SJCRH30 (cell line): ENCODE measurements at regions not wholly inside any gene's neighbourhood (a gene's known extent, or its start where the extent isn't known, plus 50 kb on each side); places are given as distances from the start of the nearest gene placed in this dataset.

Experiments
- DNase-seq, 2 experiments: peaks; one replicate each; pipeline ENCODE4 v3.0.0-alpha.2; 2015 to 2020
- H3K27ac ChIP-seq: fragments of 250-450 bp; sonication (Bioruptor Pico); 2 replicates; pipeline ENCODE4 v1.5.1; 2020; ENCODE audit warnings: mild to moderate bottlenecking, moderate library complexity
- H3K27me3 ChIP-seq: fragments of 250-450 bp; sonication (Bioruptor Pico); 2 replicates; pipeline ENCODE4 v1.5.1; 2020; ENCODE audit warnings: mild to moderate bottlenecking, moderate library complexity
- H3K36me3 ChIP-seq: fragments of 250-450 bp; sonication (Bioruptor Pico); 2 replicates; pipeline ENCODE4 v1.5.1; 2020; ENCODE audit warnings: mild to moderate bottlenecking, moderate library complexity
- H3K4me1 ChIP-seq: fragments of 250-450 bp; sonication (Bioruptor Pico); 2 replicates; pipeline ENCODE4 v1.5.1; 2020; ENCODE audit warnings: mild to moderate bottlenecking, moderate library complexity
- H3K4me3 ChIP-seq: fragments of 250-450 bp; sonication (Bioruptor Pico); 2 replicates; pipeline ENCODE4 v1.5.1; 2020; ENCODE audit warnings: mild to moderate bottlenecking, moderate library complexity
- H3K9me3 ChIP-seq: fragments of 250-450 bp; sonication (Bioruptor Pico); replicated peaks from 2 replicates; pipeline ENCODE4 v1.5.1; 2020; ENCODE audit warnings: mild to moderate bottlenecking, moderate library complexity

DNA sequence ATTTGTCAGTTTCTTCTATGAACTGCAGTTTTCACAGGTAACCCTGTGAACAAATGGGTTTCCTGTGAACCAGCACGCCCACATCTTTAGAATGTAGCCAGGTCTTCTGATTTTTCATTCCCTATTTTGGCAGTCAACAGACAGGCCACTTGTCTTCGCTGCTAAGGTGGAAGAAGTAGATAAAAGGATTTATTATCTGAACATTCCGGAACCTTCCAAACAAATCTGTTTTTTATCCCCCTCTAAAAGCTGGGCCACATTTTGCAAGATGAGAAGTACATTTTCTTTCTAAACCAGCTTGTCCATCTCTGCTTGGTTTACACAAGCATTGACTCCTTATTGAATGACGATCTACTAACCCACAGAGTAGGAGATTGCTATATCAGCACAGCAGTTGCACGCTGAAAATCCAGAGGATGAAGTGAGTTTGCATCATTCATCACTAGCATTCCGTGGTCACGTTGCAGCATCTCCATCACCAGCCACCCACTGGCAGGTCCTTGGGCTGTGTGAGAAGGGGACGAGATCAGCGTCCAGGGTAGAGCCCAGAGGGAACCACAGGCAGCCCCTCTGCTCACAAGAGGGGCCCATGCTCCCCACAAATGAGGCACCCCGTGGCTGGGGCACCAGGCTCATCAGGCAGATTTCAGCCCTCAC is 83.5 kb downstream of the TOMM20 start:
- no peak for DNase-seq
- peaks cover 24% of the 10 kb centered on the region for H3K4me1 ChIP-seq
- no peaks in the 10 kb centered on the region for H3K27me3 ChIP-seq
- H3K9me3 ChIP-seq = no peaks in the 10 kb centered on the region; the same call in 1 of the 2 replicates
- H3K4me3 ChIP-seq = no peak overlapping the region
- no peaks in the 10 kb centered on the region for H3K36me3 ChIP-seq
- no peak overlapping the region for H3K27ac ChIP-seq

DNA sequence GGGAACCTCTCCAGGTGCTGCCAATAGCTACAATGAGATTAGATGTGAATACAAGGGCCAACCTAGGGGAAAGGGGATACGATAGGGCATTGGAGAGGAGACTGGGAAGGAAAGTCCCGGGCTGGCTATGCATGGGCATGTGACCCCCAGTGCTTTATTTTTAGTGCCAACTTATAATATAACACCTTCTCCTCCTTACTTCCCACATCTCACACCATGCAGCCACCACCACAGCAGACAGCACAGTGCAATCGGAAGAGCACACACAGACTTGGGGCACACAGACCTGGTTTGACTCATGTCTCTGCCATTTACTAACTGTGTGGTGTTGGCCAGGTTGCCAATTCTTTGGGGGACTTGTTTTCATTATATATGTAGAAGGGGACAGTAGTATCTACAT is 85.4 kb downstream of the TOMM20 start:
- H3K27me3 ChIP-seq = no peaks in the 10 kb centered on the region
- peaks cover 16% of the 10 kb centered on the region for H3K4me1 ChIP-seq
- DNase-seq = no peak
- H3K9me3 ChIP-seq = peaks cover 6% of the 10 kb centered on the region; the same call in 1 of the 2 replicates
- no peaks in the 10 kb centered on the region for H3K36me3 ChIP-seq
- H3K4me3 ChIP-seq = no peak overlapping the region
- no peak overlapping the region for H3K27ac ChIP-seq

DNA sequence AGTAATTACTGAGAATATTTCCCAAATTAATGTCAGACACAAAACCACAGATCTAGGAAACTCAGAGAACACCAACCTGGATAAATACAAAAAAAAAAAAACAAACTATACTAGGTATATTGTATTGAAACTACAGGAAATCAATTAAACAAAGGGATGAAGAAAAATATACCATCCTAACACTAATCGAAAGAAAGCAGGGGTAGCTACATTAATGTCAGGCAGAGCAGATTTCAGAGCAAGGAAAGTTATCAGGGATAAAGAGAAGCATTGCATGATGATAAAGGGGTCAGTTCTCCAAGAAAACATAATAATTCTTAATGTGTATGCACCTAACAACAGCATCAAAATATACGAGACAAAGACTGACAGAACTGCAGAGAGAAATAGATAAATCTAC is 89.9 kb downstream of the TOMM20 start:
- H3K36me3 ChIP-seq = no peaks in the 10 kb centered on the region

DNA sequence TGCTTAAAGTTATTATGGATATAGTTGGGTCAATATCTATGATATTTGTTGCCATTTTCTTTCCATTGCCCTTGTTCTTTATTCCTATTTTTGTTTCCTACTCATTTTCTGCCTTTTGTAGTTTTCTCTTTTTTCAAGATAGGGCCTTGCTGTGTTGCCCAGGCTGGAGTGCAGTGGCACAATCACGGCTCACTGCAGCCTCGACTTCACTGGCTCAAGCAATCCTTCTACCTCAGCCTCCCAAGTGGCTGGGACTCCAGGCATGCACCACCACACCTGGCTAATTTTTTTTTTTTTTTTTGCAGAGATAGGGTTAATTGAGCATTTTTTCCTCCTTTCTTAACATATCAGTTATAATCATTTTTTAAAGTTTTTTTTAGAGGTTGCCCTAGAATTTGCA is 92.7 kb downstream of the TOMM20 start:
- Histone ChIP-seq H3K27me3 (no peaks in the 10 kb centered on the region), H3K36me3 (no peaks in the 10 kb centered on the region), H3K4me3 (no peak overlapping the region), H3K27ac (no peak overlapping the region), H3K9me3 (peaks cover 9% of the 10 kb centered on the region; the same call in 1 of the 2 replicates), H3K4me1 (peaks cover under 1% of the 10 kb centered on the region)
- DNase-seq = no peak

More for the DNA sequence above, 89.9 kb downstream of the TOMM20 start:
- DNase-seq = no peak
- Histone ChIP-seq H3K27ac (no peak overlapping the region), H3K27me3 (no peaks in the 10 kb centered on the region), H3K4me3 (no peak overlapping the region), H3K4me1 (no peaks in the 10 kb centered on the region), H3K9me3 (peaks cover 9% of the 10 kb centered on the region; the same call in 1 of the 2 replicates)

DNA sequence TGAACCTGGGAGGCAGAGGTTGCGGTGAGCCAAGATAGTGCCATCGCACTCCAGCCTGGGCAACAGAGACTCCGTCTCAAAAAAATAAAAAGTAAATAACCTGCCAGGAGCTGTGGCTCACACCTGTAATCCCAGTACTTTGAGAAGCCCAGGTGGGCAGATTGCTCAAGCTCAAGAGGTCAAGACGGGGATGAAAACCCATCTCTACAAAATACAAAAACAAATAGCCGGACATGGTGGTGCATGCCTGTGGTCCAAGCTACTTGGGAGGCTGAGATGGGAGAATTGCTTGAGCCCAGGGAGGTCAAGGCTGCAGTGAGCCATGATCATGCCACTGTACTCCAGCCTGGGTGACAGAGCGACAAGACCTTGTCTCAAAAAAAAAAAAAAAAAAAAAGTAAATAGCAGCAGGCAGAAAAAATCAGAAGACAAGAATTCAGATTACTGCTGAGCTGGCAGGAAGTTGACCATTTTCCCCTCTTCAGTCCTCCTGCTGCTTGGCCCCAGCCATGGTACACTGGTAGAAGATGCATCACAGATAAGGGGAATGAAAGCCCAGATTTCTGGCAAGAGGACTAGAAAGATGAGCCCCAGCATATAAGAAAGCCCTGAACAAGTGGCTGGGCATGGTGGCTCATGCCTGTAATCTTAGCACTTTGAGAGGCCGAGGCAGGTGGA is 97.6 kb downstream of the TOMM20 start:
- H3K4me3 ChIP-seq = no peak overlapping the region
- H3K36me3 ChIP-seq = no peaks in the 10 kb centered on the region
- H3K27ac ChIP-seq = no peak overlapping the region
- H3K4me1 ChIP-seq = peaks cover 9% of the 10 kb centered on the region
- H3K27me3 ChIP-seq = no peaks in the 10 kb centered on the region
- no peak for DNase-seq
- H3K9me3 ChIP-seq = no peaks in the 10 kb centered on the region

DNA sequence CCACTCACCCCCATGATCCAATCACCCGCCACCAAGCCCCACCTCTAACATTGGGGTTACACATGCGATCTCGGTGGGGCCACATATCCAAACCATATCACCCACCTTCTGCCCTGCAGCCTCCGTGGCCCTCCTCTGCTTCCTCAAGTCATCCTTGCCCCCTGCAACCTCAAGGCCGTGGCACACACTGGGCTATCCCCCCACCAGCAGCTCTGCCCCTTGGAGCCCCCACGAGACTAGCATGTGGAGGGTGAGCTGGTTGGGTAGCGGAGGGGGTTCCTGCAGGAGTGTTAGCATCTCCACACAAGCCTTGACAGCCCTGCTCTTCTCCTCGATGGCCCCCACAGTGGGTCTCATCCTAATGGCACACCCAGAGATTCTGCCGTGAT is 100.8 kb downstream of the TOMM20 start:
- H3K4me1 ChIP-seq = peaks cover 29% of the 10 kb centered on the region
- H3K27me3 ChIP-seq = no peaks in the 10 kb centered on the region
- H3K36me3 ChIP-seq = no peaks in the 10 kb centered on the region
- H3K27ac ChIP-seq = no peak overlapping the region
- DNase-seq = no peak
- H3K4me3 ChIP-seq = no peak overlapping the region
- no peaks in the 10 kb centered on the region for H3K9me3 ChIP-seq

DNA sequence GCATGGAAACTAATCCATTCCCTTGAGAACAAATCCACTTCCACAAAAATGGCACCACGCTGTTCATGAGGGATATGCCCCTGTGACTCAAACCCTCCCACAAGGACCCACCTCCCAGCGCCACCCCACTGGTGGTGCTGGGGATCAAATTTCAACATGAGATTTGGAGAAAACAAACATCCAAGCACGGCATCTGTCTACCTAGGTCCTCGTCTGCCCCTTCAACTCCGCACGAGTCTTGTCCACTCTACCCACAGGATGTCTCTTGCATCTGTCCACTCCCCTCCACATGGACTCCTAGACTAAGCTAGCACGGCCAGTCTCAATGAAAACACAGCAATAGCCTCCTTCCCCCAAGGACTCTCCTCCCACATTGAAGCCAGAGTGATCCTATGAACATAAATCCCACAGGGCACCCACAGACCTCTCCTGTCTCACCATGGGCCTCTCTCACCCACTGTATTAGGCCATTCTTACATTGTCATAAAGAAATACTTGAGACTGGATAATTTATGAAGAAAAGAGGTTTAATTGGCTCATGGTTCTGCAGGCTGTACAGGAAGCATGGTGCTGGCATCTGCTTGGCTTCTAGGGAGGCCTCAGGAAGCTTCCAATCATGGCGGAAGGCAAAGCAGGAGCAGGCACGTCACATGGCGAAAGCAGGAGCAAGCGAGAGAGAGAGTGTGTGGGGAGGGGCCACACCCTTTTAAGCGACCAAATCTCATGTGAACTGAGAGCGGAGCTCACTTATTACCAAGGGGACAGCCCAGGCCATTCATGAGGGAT is 101.4 kb downstream of the TOMM20 start:
- H3K27ac ChIP-seq = no peak overlapping the region
- H3K9me3 ChIP-seq = no peaks in the 10 kb centered on the region
- no peaks in the 10 kb centered on the region for H3K27me3 ChIP-seq
- peaks cover 35% of the 10 kb centered on the region for H3K4me1 ChIP-seq
- no peaks in the 10 kb centered on the region for H3K36me3 ChIP-seq
- H3K4me3 ChIP-seq = no peak overlapping the region
- DNase-seq = no peak

DNA sequence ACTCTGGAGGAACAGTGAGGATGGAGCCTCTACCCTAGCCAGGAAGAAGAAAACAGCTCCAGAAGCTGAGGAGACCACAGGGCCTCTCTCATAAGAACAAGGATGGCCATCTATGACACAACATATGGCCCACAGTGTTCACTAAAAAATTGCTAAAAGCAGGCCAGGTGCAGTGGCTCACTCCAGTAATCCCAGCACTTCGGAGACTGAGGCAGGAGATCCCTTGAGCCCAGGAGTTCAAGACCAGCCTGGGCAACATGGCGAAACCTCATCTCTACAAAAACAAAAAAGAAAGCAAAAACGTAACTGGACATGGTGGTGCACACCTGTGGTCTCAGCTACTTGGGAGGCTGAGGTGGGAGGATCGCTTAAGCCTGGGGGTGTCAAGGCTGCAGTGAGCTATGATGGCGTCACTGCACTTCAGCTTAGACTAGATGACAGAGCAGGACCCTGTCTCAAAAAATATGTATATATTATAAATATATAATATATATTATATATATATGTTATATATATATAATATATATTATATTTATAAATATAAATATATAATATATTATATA is 103.1 kb downstream of the TOMM20 start:
- Histone ChIP-seq H3K4me1 (peaks cover 48% of the 10 kb centered on the region), H3K4me3 (no peak overlapping the region), H3K9me3 (no peaks in the 10 kb centered on the region), H3K27me3 (no peaks in the 10 kb centered on the region), H3K36me3 (no peaks in the 10 kb centered on the region), H3K27ac (peak overlapping the region; percentile 88; the same call in 1 of the 2 replicates)
- DNase-seq = no peak

DNA sequence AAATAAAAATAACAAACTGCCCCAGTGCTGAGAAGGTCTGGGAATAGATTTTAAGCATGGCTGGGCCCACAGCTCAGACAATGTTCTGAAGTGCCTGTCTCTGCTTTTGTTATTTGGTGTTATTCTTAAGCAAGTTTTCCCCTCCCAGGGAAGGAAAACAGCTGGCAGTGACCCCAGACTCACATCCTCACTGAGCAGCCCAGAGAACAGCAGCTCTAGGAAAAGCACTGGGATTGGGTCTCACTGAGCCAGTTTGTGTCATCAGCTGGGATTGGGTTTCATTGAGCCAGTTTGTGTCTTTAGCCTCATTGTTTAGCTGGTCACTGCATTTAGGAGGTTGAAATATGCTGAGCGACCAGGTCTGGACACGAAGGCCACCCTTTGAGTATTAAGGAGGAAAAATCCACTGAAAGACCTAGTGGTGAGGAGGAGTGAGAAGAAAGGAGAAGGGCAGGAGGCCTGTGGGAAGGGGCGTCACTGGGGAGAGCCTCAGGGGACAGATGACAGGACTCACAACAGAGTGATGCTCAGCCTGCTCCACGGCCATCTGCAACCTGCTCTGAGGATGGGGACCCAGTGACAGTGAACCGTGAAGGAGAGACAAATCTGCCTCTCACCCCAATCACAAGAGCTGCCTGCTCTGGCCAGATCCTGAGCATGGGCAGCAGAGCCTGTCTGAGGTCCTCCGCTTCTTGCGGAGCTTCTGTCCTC is 103.8 kb downstream of the TOMM20 start:
- peaks cover 48% of the 10 kb centered on the region for H3K4me1 ChIP-seq

DNA sequence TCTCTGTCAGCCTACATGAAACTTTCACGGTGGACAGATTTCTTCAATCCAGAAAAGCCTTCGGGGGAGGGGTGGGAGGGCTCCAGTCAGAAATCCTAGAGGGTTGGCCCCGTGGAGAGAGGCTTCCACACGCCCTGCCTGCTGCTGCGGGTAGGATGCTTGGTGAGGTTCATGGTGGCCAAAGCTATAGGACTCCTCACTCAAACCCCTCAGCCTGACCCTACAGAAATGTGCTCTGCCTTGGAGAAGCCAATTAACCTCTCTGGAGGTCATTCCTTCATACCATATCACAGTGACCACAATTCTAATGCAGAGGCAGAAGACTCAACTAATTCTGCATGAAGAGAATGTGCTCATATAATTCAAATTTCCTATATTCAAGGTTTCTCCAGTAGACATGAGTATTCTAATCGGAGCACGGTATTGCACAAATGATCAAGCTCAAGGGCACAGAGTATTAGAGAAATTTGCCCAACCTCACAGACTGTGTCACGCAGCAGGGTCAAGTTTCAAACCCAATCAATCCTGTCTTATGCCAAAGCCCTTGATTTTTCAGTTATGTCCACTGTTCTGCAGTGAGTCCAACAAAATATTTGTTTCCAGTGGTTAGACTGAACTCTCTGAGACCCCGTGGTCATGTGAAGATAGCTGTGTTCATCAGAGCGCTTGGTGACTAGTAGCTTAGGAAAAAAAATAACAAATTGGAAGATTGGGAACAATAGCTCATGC is 104.8 kb downstream of the TOMM20 start:
- Histone ChIP-seq H3K4me1 (peaks cover 58% of the 10 kb centered on the region), H3K36me3 (no peaks in the 10 kb centered on the region), H3K9me3 (no peaks in the 10 kb centered on the region), H3K4me3 (peak overlapping the region; percentile 2), H3K27me3 (no peaks in the 10 kb centered on the region), H3K27ac (peak overlapping the region; percentile 88)
- peak in 1 of 2 experiments; percentile 50 for DNase-seq

More for the DNA sequence above, 103.8 kb downstream of the TOMM20 start:
- Histone ChIP-seq H3K27me3 (no peaks in the 10 kb centered on the region), H3K4me3 (no peak overlapping the region), H3K9me3 (no peaks in the 10 kb centered on the region), H3K36me3 (no peaks in the 10 kb centered on the region), H3K27ac (peak overlapping the region; percentile 88)
- peak; percentile 50 to 84 for DNase-seq

DNA sequence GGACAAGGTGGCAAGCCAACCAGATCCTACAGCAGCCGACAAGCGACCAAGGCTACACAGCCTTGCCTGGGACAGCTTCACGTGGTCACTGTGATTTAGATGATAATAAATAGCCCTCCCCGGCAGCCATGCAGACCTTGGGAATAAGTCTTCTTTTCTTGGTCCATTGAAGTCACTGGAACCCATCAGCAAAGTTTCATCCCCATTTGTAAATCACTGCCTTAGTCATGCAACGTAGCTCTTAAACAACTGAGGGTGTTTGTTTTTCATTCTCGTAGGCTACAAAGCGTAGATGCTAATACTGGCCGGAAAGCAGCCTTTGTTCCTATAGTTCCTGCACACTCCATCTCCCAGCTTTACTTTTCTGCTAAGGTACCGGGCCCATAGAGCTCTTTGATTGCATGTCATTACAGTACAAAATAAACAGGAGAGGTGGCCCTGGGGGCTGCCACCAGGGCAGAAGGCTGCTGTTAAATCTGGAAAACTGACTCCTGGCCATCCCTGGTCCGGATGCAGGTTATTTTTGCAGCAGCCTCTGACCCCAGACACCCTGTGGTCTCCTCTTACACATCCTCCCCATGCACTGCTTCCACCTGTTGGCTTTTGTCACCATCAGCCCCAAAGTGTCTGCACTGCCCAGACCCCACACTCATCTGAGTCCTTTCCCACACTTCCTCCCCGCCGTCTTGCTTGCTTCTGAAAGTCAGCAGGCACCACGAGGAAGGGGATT is 105.5 kb downstream of the TOMM20 start:
- H3K4me3 ChIP-seq = peak overlapping the region; percentile 24
- H3K36me3 ChIP-seq = no peaks in the 10 kb centered on the region
- H3K9me3 ChIP-seq = no peaks in the 10 kb centered on the region
- H3K27ac ChIP-seq = peak overlapping the region; percentile 88
- peak; percentile 95 to 98 for DNase-seq
- no peaks in the 10 kb centered on the region for H3K27me3 ChIP-seq
- peaks cover 65% of the 10 kb centered on the region for H3K4me1 ChIP-seq

DNA sequence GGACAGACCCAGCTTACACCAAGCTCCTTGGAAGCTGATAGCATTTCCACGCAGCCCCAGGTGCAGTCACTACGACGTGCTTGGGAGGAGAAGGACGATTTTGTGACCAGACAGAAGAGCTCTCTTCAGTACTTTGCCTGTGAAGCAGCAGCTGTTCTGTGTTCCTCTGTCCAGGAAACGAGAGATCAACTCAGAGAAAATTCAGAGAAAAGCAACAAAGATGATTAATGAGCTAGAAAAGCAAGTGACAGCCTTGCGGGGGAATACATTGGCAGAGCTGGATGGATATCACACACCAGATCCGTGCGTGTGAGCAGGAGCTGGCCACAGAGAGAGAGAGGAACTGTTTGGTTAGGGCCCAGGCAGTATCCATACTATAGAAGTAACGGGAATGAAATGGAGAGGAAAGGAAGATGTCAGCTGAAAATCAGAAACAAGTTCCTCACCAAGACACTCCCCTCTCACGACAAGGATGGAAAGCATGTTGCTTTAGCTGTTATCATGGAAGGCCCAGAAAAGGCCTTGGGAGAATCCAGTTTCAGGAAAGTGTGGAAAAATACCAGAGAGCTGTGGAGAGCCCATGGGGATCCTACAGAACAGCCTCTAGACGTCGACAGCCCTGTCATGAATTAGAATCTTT is 106.2 kb downstream of the TOMM20 start:
- DNase-seq = peak; percentile 43 to 72
- Histone ChIP-seq H3K9me3 (no peaks in the 10 kb centered on the region), H3K4me3 (peak overlapping the region; percentile 24), H3K4me1 (peaks cover 72% of the 10 kb centered on the region), H3K36me3 (no peaks in the 10 kb centered on the region), H3K27ac (peak overlapping the region; percentile 88), H3K27me3 (no peaks in the 10 kb centered on the region)

DNA sequence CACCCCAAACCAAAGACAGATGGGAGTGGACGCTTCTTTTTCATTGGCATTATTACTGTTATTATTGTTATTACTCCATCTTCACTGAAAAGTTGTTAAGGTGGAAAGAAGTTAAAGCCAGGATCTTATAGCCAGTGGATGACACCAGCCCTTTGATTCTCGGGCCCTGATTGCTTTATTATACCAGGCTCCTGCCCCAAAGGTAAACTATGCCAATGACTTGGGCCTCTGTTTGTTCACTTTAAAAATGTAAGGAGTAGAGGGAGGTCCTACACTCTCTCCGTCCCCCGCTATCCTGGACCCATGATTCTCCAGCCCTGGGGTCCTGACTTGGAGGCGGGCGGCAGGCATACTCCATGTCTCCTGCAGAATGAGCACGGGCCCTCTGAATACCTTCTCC is 106.8 kb downstream of the TOMM20 start:
- DNase-seq = no peak
- peak overlapping the region; percentile 24 for H3K4me3 ChIP-seq
- no peaks in the 10 kb centered on the region for H3K9me3 ChIP-seq
- no peaks in the 10 kb centered on the region for H3K36me3 ChIP-seq
- H3K27ac ChIP-seq = peak overlapping the region; percentile 88
- H3K4me1 ChIP-seq = peaks cover 78% of the 10 kb centered on the region
- no peaks in the 10 kb centered on the region for H3K27me3 ChIP-seq
